ENCODE measurements at regions not wholly inside any gene's neighbourhood (a gene's known extent, or its start where the extent isn't known, plus 50 kb on each side); places are given as distances from the start of the nearest gene placed in this dataset.
"Not testable (repeated sequence)": the region's sequence is repeated elsewhere in the genome, so short reads cannot be mapped to it uniquely, and the experiment has no call there.

DNA sequence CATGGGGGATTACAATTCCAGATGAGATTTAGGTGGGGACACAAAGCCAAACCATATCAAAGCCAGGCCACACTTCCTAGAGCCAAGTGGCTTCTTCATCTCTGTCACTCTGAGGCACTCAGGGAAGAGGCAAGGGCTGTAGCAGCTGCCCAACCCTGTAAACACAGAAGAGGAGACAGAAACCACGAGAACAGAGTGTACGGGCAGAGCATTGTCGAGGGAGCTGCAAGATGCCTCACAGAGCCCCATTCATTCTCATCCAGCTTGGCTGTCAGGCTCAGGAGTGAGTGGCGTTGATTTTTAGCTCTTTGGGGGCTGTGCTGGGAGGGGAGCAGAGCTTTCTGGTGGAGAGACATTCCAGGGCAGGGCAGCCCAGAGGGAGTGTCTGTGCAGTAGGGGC lies 117.2 kb upstream of the SALL1 start:
- in situ Hi-C loops (cut with HindIII; ENCODE audit: low sequenced_read_pairs) = no loop called here
- H3K4me3 ChIP-seq (ENCODE audit: low read depth, low read length) = no peak overlapping the region
- no peak for DNase-seq (ENCODE audit: low read depth)
- TF ChIP-seq, protein P1, sequence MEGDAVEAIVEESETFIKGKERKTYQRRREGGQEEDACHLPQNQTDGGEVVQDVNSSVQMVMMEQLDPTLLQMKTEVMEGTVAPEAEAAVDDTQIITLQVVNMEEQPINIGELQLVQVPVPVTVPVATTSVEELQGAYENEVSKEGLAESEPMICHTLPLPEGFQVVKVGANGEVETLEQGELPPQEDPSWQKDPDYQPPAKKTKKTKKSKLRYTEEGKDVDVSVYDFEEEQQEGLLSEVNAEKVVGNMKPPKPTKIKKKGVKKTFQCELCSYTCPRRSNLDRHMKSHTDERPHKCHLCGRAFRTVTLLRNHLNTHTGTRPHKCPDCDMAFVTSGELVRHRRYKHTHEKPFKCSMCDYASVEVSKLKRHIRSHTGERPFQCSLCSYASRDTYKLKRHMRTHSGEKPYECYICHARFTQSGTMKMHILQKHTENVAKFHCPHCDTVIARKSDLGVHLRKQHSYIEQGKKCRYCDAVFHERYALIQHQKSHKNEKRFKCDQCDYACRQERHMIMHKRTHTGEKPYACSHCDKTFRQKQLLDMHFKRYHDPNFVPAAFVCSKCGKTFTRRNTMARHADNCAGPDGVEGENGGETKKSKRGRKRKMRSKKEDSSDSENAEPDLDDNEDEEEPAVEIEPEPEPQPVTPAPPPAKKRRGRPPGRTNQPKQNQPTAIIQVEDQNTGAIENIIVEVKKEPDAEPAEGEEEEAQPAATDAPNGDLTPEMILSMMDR (IDR thresholded peaks at IDR 0.05; ENCODE audit: low read depth, low read length, missing control alignments) = no peak

DNA sequence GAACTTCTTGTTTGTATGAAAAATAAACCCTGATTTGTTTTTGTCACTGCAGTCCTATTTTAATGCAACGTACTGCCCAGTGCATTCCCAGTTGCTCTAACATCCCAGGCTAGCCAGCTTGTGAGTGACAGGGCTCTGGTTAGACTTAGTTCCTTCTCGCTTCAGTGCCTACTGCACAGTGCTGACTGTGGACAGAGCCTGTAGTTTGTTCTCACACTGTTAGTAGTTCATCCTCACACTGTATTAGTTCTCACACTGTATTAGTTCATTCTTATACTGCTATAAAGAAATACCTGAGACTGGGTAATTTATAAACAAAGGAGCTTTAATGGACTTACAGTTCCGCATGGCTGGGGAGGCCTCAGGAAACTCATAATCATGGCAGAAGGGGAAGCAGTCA lies 116.6 kb upstream of the SALL1 start:
- no peak overlapping the region for H3K4me3 ChIP-seq (ENCODE audit: low read depth, low read length)
- in situ Hi-C loops (cut with HindIII; ENCODE audit: low sequenced_read_pairs) = no loop called here
- no peak for DNase-seq (ENCODE audit: low read depth)
- TF ChIP-seq, protein P1 (IDR thresholded peaks at IDR 0.05; ENCODE audit: low read depth, low read length, missing control alignments) = no peak

DNA sequence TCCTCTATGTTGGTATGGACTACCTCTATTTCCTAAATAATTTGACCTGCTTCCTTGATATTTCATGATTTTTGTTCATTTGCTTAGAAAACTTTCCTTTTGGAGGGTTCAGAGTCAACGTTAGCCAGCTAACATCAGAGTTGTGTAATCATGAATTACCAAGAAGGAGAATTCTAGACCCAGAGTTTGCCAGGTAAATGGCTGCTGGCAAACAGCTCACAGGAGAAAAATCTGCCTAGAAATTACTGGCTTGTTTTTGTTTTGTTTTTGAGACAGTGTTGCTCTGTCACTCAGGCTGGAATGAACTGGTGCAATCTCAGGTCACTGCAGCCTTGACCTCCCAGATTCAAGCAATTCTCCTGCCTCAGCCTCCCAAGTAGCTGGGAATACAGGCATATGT lies 111.4 kb upstream of the SALL1 start:
- DNase-seq (ENCODE audit: low read depth) = no peak
- H3K4me3 ChIP-seq (ENCODE audit: low read depth, low read length) = no peak overlapping the region
- TF ChIP-seq, protein P1 (IDR thresholded peaks at IDR 0.05; ENCODE audit: low read depth, low read length, missing control alignments) = no peak
- in situ Hi-C loops (cut with HindIII; ENCODE audit: low sequenced_read_pairs) = no loop called here

DNA sequence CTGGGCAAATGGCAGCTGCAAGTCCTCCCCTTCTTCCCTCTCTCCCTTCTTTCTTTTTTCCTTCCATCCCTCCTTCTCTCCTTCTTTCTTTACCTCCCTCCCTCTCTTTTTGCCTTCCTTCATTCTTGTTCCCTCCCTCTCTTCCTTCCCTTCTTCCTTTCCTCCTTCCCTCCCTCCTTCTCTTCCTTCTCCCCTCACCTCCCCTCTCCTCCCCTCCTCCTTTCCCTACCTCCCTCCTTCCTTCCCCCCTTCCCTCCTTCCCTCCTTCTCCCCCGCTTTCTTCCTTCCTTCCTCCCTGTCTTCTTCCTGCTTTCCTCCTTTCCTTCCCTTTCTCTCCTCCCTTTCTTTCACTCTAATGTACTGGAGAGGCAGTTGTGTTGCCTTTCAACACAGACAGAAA lies 110.8 kb upstream of the SALL1 start:
- no peak overlapping the region for H3K4me3 ChIP-seq (ENCODE audit: low read depth, low read length)
- TF ChIP-seq, protein P1 (IDR thresholded peaks at IDR 0.05; ENCODE audit: low read depth, low read length, missing control alignments) = no peak
- in situ Hi-C loops (cut with HindIII; ENCODE audit: low sequenced_read_pairs) = no loop called here
- no peak for DNase-seq (ENCODE audit: low read depth)

DNA sequence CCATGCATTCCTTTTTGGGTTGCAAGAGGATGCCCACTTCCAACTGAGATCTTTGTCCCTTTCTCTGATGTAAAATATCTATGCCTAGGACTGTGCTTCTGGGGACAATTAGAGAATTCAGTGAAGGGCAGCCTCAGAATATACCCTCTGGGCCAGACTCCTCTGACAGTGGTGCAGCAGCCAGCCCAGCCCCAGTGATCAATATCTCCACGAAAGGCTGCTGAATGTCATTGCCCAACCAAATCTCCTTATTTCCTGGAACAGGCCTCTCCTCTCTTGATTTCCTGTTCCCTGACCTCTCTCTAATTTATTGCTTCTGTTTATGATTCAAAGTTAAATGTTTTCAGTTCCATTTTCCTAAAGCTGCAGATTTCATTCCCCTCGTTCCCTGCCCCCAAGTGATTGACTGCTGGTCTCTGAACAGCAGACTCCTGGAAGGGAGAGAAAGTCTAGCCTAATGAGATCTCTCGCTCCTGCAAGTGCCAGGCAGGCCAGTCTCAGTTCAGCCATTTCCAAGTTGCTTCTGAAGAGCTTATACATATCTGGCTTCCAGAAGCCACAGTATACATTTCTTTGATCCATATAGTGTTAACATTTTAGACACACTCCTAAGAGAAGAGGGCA lies 104.4 kb upstream of the SALL1 start:
- in situ Hi-C loops (cut with HindIII; ENCODE audit: low sequenced_read_pairs) = no loop called here
- H3K4me3 ChIP-seq (ENCODE audit: low read depth, low read length) = no peak overlapping the region
- no peak for DNase-seq (ENCODE audit: low read depth)
- TF ChIP-seq, protein P1 (IDR thresholded peaks at IDR 0.05; ENCODE audit: low read depth, low read length, missing control alignments) = no peak

DNA sequence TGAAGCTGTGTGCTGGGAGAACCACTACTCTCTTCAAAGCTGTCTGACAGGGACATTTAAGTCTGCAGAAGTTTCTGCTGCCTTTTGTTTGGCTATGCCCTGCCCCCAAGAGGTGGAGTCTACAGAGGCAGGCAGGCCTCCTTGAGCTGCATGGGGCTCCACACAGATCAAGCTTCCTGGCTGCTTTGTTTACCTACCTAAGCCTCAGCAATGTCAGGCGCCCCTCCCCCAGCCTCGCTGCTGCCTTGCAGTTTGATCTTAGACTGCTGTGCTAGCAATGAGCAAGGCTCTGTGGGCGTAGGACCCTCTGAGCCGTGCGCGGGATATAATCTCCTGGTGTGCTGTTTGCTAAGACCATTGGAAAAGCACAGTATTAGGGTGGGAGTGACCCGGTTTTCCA lies 103.3 kb upstream of the SALL1 start:
- DNase-seq (ENCODE audit: low read depth); in situ Hi-C loops (cut with HindIII; ENCODE audit: low sequenced_read_pairs): not testable (repeated sequence)

DNA sequence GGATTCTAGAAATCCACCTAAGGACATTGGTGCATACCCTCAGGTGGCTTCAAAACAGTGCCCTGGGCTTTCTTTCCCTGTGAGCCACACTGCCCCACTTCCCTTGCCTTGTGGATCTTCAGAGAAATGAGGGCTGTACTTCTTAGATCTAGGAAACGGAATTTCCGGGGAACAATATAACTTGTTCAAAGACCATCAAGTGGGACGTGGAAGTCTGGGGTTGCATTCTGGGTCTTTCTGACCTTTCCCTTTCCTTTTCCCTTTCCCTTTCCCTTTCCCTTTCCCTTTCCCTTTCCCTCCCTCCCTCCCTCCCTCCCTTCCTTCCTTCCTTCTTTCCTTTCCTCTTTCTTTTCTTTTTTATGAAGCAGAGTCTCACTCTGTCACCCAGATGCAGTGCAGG lies 97.1 kb upstream of the SALL1 start:
- TF ChIP-seq, protein P1 (IDR thresholded peaks at IDR 0.05; ENCODE audit: low read depth, low read length, missing control alignments) = no peak
- in situ Hi-C loops (cut with HindIII; ENCODE audit: low sequenced_read_pairs) = no loop called here
- DNase-seq (ENCODE audit: low read depth) = no peak

More for the DNA sequence above, 103.3 kb upstream of the SALL1 start:
- H3K4me3 ChIP-seq (ENCODE audit: low read depth, low read length) = not testable (repeated sequence)

More for the DNA sequence above, 97.1 kb upstream of the SALL1 start:
- H3K4me3 ChIP-seq (ENCODE audit: low read depth, low read length) = no peak overlapping the region

All from astrocyte of the cerebellum (primary cell).